HL-60 (cell line): ENCODE measurements at regions not wholly inside any gene's neighbourhood (a gene's known extent, or its start where the extent isn't known, plus 50 kb on each side); places are given as distances from the start of the nearest gene placed in this dataset.

Experiments used
- CTCF ChIP-seq: IDR thresholded peaks from one replicate; pipeline ENCODE4 v1.5.1; 2011; ENCODE audit warnings: low read length, control low read depth, inconsistent platforms; ENCODE audit not compliant: insufficient read depth
- GABPA ChIP-seq: IDR thresholded peaks from 2 replicates; pipeline ENCODE4 v1.6.1; 2012; ENCODE audit warnings: low read depth
- POLR2AphosphoS5 ChIP-seq: IDR thresholded peaks from 2 replicates; pipeline ENCODE4 v1.6.1; 2012; ENCODE audit warnings: low read depth
- SPI1 ChIP-seq: IDR thresholded peaks from 2 replicates; pipeline ENCODE4 v1.6.1; 2012; ENCODE audit warnings: low read depth, mild to moderate bottlenecking, borderline replicate concordance
- TF ChIP-seq, protein P1 (sequence below): IDR thresholded peaks from 2 replicates; pipeline ENCODE4 v1.6.1; 2012; ENCODE audit warnings: low read depth; ENCODE audit not compliant: insufficient replicate concordance

GRCh38 chr5:2007496-2007877 is 124.8 kb upstream of the IRX4 start:
- TF ChIP-seq CTCF (no peak), GABPA (no peak), POLR2AphosphoS5 (no peak), SPI1 (no peak)
- TF ChIP-seq, protein P1, sequence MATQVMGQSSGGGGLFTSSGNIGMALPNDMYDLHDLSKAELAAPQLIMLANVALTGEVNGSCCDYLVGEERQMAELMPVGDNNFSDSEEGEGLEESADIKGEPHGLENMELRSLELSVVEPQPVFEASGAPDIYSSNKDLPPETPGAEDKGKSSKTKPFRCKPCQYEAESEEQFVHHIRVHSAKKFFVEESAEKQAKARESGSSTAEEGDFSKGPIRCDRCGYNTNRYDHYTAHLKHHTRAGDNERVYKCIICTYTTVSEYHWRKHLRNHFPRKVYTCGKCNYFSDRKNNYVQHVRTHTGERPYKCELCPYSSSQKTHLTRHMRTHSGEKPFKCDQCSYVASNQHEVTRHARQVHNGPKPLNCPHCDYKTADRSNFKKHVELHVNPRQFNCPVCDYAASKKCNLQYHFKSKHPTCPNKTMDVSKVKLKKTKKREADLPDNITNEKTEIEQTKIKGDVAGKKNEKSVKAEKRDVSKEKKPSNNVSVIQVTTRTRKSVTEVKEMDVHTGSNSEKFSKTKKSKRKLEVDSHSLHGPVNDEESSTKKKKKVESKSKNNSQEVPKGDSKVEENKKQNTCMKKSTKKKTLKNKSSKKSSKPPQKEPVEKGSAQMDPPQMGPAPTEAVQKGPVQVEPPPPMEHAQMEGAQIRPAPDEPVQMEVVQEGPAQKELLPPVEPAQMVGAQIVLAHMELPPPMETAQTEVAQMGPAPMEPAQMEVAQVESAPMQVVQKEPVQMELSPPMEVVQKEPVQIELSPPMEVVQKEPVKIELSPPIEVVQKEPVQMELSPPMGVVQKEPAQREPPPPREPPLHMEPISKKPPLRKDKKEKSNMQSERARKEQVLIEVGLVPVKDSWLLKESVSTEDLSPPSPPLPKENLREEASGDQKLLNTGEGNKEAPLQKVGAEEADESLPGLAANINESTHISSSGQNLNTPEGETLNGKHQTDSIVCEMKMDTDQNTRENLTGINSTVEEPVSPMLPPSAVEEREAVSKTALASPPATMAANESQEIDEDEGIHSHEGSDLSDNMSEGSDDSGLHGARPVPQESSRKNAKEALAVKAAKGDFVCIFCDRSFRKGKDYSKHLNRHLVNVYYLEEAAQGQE: no peak
